Activated CD4-positive, alpha-beta T cell treated with anti-CD3 and anti-CD28 coated beads for 36 hours (primary cell): ENCODE measurements at regions not wholly inside any gene's neighbourhood (a gene's known extent, or its start where the extent isn't known, plus 50 kb on each side); places are given as distances from the start of the nearest gene placed in this dataset.

Experiments used
- ATAC-seq: fragments of 200-7000 bp; cut with Tn5 transposase; one replicate; pipeline ENCODE4 v1.10.0; 2021; ENCODE audit warnings: mild to moderate bottlenecking, moderate library complexity
- CTCF ChIA-PET: fragments of 350-600 bp; sonication (Branson Sonifier 250); formaldehyde crosslinking; loops from one replicate; lab custom pipeline; 2021; ENCODE audit warnings: antibody characterized with exemption; lab: Charles Lee
- POLR2A ChIA-PET: fragments of 350-600 bp; sonication (Branson Sonifier 250); formaldehyde crosslinking; loops from one replicate; lab custom pipeline; 2021; ENCODE audit warnings: antibody characterized with exemption, inconsistent platforms; lab: Charles Lee
- DNase-seq: peaks from one replicate; pipeline ENCODE4 v3.0.0-alpha.2; 2020
- H3K27ac Mint-ChIP-seq: one replicate; pipeline ENCODE4 v1.8.0; 2021; ENCODE audit warnings: mixed read lengths
- H3K27me3 Mint-ChIP-seq: one replicate; pipeline ENCODE4 v1.8.0; 2021; ENCODE audit warnings: mixed read lengths
- H3K36me3 Mint-ChIP-seq: one replicate; pipeline ENCODE4 v1.8.0; 2021; ENCODE audit warnings: low read depth, mixed read lengths
- H3K4me1 Mint-ChIP-seq: one replicate; pipeline ENCODE4 v1.8.0; 2021; ENCODE audit warnings: mixed read lengths
- H3K4me3 Mint-ChIP-seq: one replicate; pipeline ENCODE4 v1.8.0; 2021; ENCODE audit warnings: mild to moderate bottlenecking, moderate library complexity, mixed read lengths
- H3K9me3 Mint-ChIP-seq: one replicate; pipeline ENCODE4 v1.8.0; 2021; ENCODE audit warnings: low read depth, mixed read lengths
- intact Hi-C, 2 experiments: fragments of 100-400 bp; cut with DNase I in 1 of 2; cut with micrococcal nuclease in 1 of 2; formaldehyde crosslinking; loops; one replicate each; pipeline versions ENCODE4 v1.14.2 to v1.15.1; 2022 to 2024; cut with DNase I, micrococcal nuclease

- no peaks in the 10 kb centered on the region for H3K4me1 Mint-ChIP-seq
- DNase-seq (peak; percentile 59), ATAC-seq (peak; percentile 96)
- POLR2A ChIA-PET = interaction anchor here (0.7 kb wide), 1 partner anchor 16 kb away, joined by 3 read pairs; no protein-coding TSS in a partner anchor
- H3K4me3 Mint-ChIP-seq = no peak overlapping the region
- H3K36me3 Mint-ChIP-seq = peaks cover 4% of the 10 kb centered on the region
- peaks cover 16% of the 10 kb centered on the region for H3K9me3 Mint-ChIP-seq
- intact Hi-C loops = loop anchor here (1.0 to 5.0 kb wide), 3 partner anchors 30 to 155 kb away; no protein-coding TSS in a partner anchor
- no peaks in the 10 kb centered on the region for H3K27me3 Mint-ChIP-seq
- CTCF ChIA-PET = interaction anchor here (0.7 to 1.2 kb wide), 2 partner anchors 9 to 17 kb away, joined by 3 read pairs; no protein-coding TSS in a partner anchor
- peak overlapping the region; percentile 11 for H3K27ac Mint-ChIP-seq
These were observed 78.3 kb upstream of the CRIM1 start for GRCh38 chr2:36277146-36277808.

GRCh38 chr2:36271266-36271665, 84.3 kb upstream of the CRIM1 start:
- no peaks in the 10 kb centered on the region for H3K27me3 Mint-ChIP-seq
- H3K36me3 Mint-ChIP-seq = peaks cover 8% of the 10 kb centered on the region
- intact Hi-C loops = no loop called here
- H3K4me3 Mint-ChIP-seq = no peak overlapping the region
- peaks cover 9% of the 10 kb centered on the region for H3K4me1 Mint-ChIP-seq
- no peak overlapping the region for H3K27ac Mint-ChIP-seq
- DNase-seq (no peak), ATAC-seq (no peak)
- ChIA-PET CTCF (interaction anchor here (0.6 to 1.0 kb wide), 2 partner anchors 10 to 18 kb away, joined by 3 read pairs; no protein-coding TSS in a partner anchor), POLR2A (no interaction called here)
- peaks cover 12% of the 10 kb centered on the region for H3K9me3 Mint-ChIP-seq

GRCh38 chr2:36270758-36271157, 84.8 kb upstream of the CRIM1 start:
- Mint-ChIP-seq H3K4me1 (peaks cover 9% of the 10 kb centered on the region), H3K27ac (no peak overlapping the region), H3K36me3 (peaks cover 8% of the 10 kb centered on the region), H3K4me3 (no peak overlapping the region), H3K9me3 (peaks cover 14% of the 10 kb centered on the region), H3K27me3 (no peaks in the 10 kb centered on the region)
- POLR2A ChIA-PET = interaction anchor here (0.6 kb wide), 1 partner anchor 17 kb away, joined by 4 read pairs; no protein-coding TSS in a partner anchor
- CTCF ChIA-PET = interaction anchor here (1.0 kb wide), 1 partner anchor 19 kb away, joined by 3 read pairs; no protein-coding TSS in a partner anchor
- no peak for ATAC-seq
- no peak for DNase-seq
- intact Hi-C loops = no loop called here

- ATAC-seq (no peak), DNase-seq (no peak)
- intact Hi-C loops = no loop called here
- Mint-ChIP-seq H3K4me1 (peaks cover 9% of the 10 kb centered on the region), H3K27me3 (no peaks in the 10 kb centered on the region), H3K4me3 (no peak overlapping the region), H3K27ac (no peak overlapping the region), H3K36me3 (peaks cover 8% of the 10 kb centered on the region), H3K9me3 (peaks cover 14% of the 10 kb centered on the region)
- POLR2A ChIA-PET = no interaction called here
- CTCF ChIA-PET = no interaction called here
These were observed 88.4 kb upstream of the CRIM1 start for GRCh38 chr2:36267194-36267593.

- intact Hi-C loops = no loop called here
- ChIA-PET CTCF (no interaction called here), POLR2A (no interaction called here)
- Mint-ChIP-seq H3K4me1 (peaks cover 9% of the 10 kb centered on the region), H3K9me3 (peaks cover 14% of the 10 kb centered on the region), H3K27me3 (no peaks in the 10 kb centered on the region), H3K36me3 (peaks cover 8% of the 10 kb centered on the region), H3K27ac (no peak overlapping the region), H3K4me3 (no peak overlapping the region)
- DNase-seq (no peak), ATAC-seq (no peak)
These were observed 88.9 kb upstream of the CRIM1 start for GRCh38 chr2:36266536-36267121.

GRCh38 chr2:36262581-36262980, 93.0 kb upstream of the CRIM1 start:
- POLR2A ChIA-PET = no interaction called here
- CTCF ChIA-PET = no interaction called here
- H3K27me3 Mint-ChIP-seq = peaks cover 2% of the 10 kb centered on the region
- H3K9me3 Mint-ChIP-seq = peaks cover 14% of the 10 kb centered on the region
- no peaks in the 10 kb centered on the region for H3K4me1 Mint-ChIP-seq
- peaks cover 8% of the 10 kb centered on the region for H3K36me3 Mint-ChIP-seq
- ATAC-seq (no peak), DNase-seq (no peak)
- intact Hi-C loops = no loop called here
- H3K4me3 Mint-ChIP-seq = no peak overlapping the region
- no peak overlapping the region for H3K27ac Mint-ChIP-seq

- ATAC-seq = no peak
- H3K27me3 Mint-ChIP-seq = peaks cover 23% of the 10 kb centered on the region
- no peak overlapping the region for H3K4me3 Mint-ChIP-seq
- POLR2A ChIA-PET = no interaction called here
- no peaks in the 10 kb centered on the region for H3K36me3 Mint-ChIP-seq
- CTCF ChIA-PET = no interaction called here
- no peak for DNase-seq
- intact Hi-C loops = no loop called here
- H3K27ac Mint-ChIP-seq = no peak overlapping the region
- H3K4me1 Mint-ChIP-seq = no peaks in the 10 kb centered on the region
- no peaks in the 10 kb centered on the region for H3K9me3 Mint-ChIP-seq
These were observed 99.7 kb upstream of the CRIM1 start for GRCh38 chr2:36255863-36256262.

- Mint-ChIP-seq H3K9me3 (peaks cover 4% of the 10 kb centered on the region), H3K36me3 (no peaks in the 10 kb centered on the region), H3K4me1 (peaks cover 3% of the 10 kb centered on the region), H3K4me3 (no peak overlapping the region), H3K27ac (no peak overlapping the region), H3K27me3 (peaks cover 21% of the 10 kb centered on the region)
- ATAC-seq = no peak
- intact Hi-C loops = no loop called here
- ChIA-PET POLR2A (no interaction called here), CTCF (interaction anchor here (0.6 to 0.8 kb wide), 2 partner anchors 105 to 202 kb away, joined by 3 read pairs; no protein-coding TSS in a partner anchor)
- no peak for DNase-seq
These were observed 102.5 kb upstream of the CRIM1 start for GRCh38 chr2:36253086-36253485.

- ATAC-seq (peak; percentile 82), DNase-seq (no peak)
- Mint-ChIP-seq H3K9me3 (peaks cover 4% of the 10 kb centered on the region), H3K27me3 (peaks cover 4% of the 10 kb centered on the region), H3K27ac (peak overlapping the region; percentile 84), H3K4me1 (peaks cover 61% of the 10 kb centered on the region), H3K36me3 (peaks cover 3% of the 10 kb centered on the region), H3K4me3 (peak overlapping the region; percentile 54)
- CTCF ChIA-PET = interaction anchor here (0.6 to 0.9 kb wide), 2 partner anchors 107 to 122 kb away, joined by 3 to 5 read pairs; no protein-coding TSS in a partner anchor
- POLR2A ChIA-PET = no interaction called here
- intact Hi-C loops = loop anchor here (1.0 to 10.0 kb wide), 10 partner anchors 30 to 1131 kb away; partner anchors contain the start of gene CRIM1 (in 1 of the 2)
These were observed 109.1 kb upstream of the CRIM1 start for GRCh38 chr2:36246320-36246990.

GRCh38 chr2:36245651-36246050, 109.9 kb upstream of the CRIM1 start:
- Mint-ChIP-seq H3K4me1 (peaks cover 69% of the 10 kb centered on the region), H3K27me3 (peaks cover 2% of the 10 kb centered on the region), H3K4me3 (no peak overlapping the region), H3K36me3 (peaks cover 3% of the 10 kb centered on the region), H3K27ac (peak overlapping the region; percentile 67), H3K9me3 (peaks cover 4% of the 10 kb centered on the region)
- CTCF ChIA-PET = interaction anchor here (0.6 kb wide), 1 partner anchor 123 kb away, joined by 3 read pairs; no protein-coding TSS in a partner anchor
- POLR2A ChIA-PET = no interaction called here
- intact Hi-C loops = loop anchor here (1.0 to 10.0 kb wide), 10 partner anchors 31 to 1132 kb away; partner anchors contain the start of gene CRIM1 (in 1 of the 2)
- DNase-seq = no peak
- peak; percentile 9 for ATAC-seq

- intact Hi-C loops = no loop called here
- peaks cover 44% of the 10 kb centered on the region for H3K4me1 Mint-ChIP-seq
- H3K27me3 Mint-ChIP-seq = peaks cover 20% of the 10 kb centered on the region
- no peak for ATAC-seq
- peaks cover 5% of the 10 kb centered on the region for H3K36me3 Mint-ChIP-seq
- ChIA-PET CTCF (interaction anchor here (1.2 kb wide), 1 partner anchor 90 kb away, joined by 3 read pairs; no protein-coding TSS in a partner anchor), POLR2A (no interaction called here)
- no peak overlapping the region for H3K27ac Mint-ChIP-seq
- no peak overlapping the region for H3K4me3 Mint-ChIP-seq
- H3K9me3 Mint-ChIP-seq = peaks cover 9% of the 10 kb centered on the region
- DNase-seq = no peak
These were observed 117.5 kb upstream of the CRIM1 start for GRCh38 chr2:36238106-36238505.
